Endothelial cell of umbilical vein (primary cell): ENCODE measurements at regions not wholly inside any gene's neighbourhood (a gene's known extent, or its start where the extent isn't known, plus 50 kb on each side); places are given as distances from the start of the nearest gene placed in this dataset.

Source experiments
- CTCF ChIP-seq, 2 donors: IDR thresholded peaks; 1 replicate in 1 of 2; 2 replicates in 1 of 2; pipeline ENCODE4 v1.5.1; 2011; ENCODE audit warnings: low read length in 2 of 2, mild to moderate bottlenecking in 2 of 2, moderate library complexity in 2 of 2, control low read depth in 1 of 2, inconsistent platforms in 1 of 2, low read depth in 1 of 2; ENCODE audit not compliant: insufficient read depth in 1 of 2; ENCODE audit errors: extremely low read depth in 1 of 2
- FOS ChIP-seq: IDR thresholded peaks from 2 replicates; pipeline ENCODE4 v1.6.1; 2011; ENCODE audit warnings: mild to moderate bottlenecking, low read length, moderate library complexity, borderline replicate concordance; ENCODE audit not compliant: insufficient read depth
- MAX ChIP-seq: IDR thresholded peaks from 2 replicates; pipeline ENCODE4 v1.6.1; 2011; ENCODE audit not compliant: insufficient read depth, insufficient read length
- MYC ChIP-seq: IDR thresholded peaks from one replicate; pipeline ENCODE4 v1.6.1; 2011; ENCODE audit warnings: mild to moderate bottlenecking, low read depth, low read length
- POLR2A ChIP-seq: IDR thresholded peaks from 2 replicates; pipeline ENCODE4 v1.6.1; 2012; ENCODE audit warnings: low read depth, mild to moderate bottlenecking, control low read depth, low read length
- POLR2AphosphoS5 ChIP-seq: IDR thresholded peaks from 2 replicates; pipeline ENCODE4 v1.6.1; 2012; ENCODE audit warnings: low read depth, mild to moderate bottlenecking, control low read depth, low read length, moderate library complexity; ENCODE audit not compliant: insufficient read depth

- no peak for TF ChIP-seq CTCF (IDR thresholded peaks at IDR 0.05; ENCODE audit: extremely low read depth in 1 of 2, insufficient read depth in 1 of 2, low read depth in 1 of 2, low read length in 2 of 2)
- no peak for TF ChIP-seq POLR2A
- TF ChIP-seq POLR2AphosphoS5: no peak
- no peak for TF ChIP-seq MAX
- no peak for TF ChIP-seq MYC
- no peak for TF ChIP-seq FOS
Measured at GRCh38 chr13:89609318-89609717, 1738.2 kb upstream of the MIR17HG start.
